Keratinocyte (primary cell): ENCODE measurements at regions not wholly inside any gene's neighbourhood (a gene's known extent, or its start where the extent isn't known, plus 50 kb on each side); places are given as distances from the start of the nearest gene placed in this dataset.
A peak's percentile ranks its signal among the peaks of the same experiment; 100 is the strongest.

Source experiments
- CTCF ChIP-seq, 3 experiments: IDR thresholded peaks in 1 of 3; conservative IDR thresholded peaks in 1 of 3; optimal IDR thresholded peaks in 1 of 3; 2 replicates in 2 of 3; 3 replicates in 1 of 3; pipeline versions ENCODE3 to v1.5.1; 2011; ENCODE audit warnings: low read length in 3 of 3, mild to moderate bottlenecking in 3 of 3, moderate library complexity in 2 of 3, control low read depth in 1 of 3, inconsistent platforms in 1 of 3; ENCODE audit not compliant: insufficient read depth in 2 of 3; ENCODE audit errors: extremely low read depth in 1 of 3
- EZH2 ChIP-seq: IDR thresholded peaks from one replicate; pipeline ENCODE4 v1.6.1; 2012; ENCODE audit warnings: inconsistent platforms, mild to moderate bottlenecking, low read length, moderate library complexity

- TF ChIP-seq CTCF (optimal IDR thresholded peaks at IDR 0.05 in 1 of 3, IDR thresholded peaks at IDR 0.05 in 1 of 3, conservative IDR thresholded peaks at IDR 0.05 in 1 of 3; ENCODE audit: extremely low read depth in 1 of 3, insufficient read depth in 2 of 3, low read length in 3 of 3) = peak; percentile 90 to 93 (median 91)
- TF ChIP-seq EZH2 = no peak
Observed at GRCh38 chr1:176374967-176375569, 87.9 kb upstream of the PAPPA2 start.
